GM12873 (cell line): ENCODE measurements at regions not wholly inside any gene's neighbourhood (a gene's known extent, or its start where the extent isn't known, plus 50 kb on each side); places are given as distances from the start of the nearest gene placed in this dataset.

ENCODE experiments used
- TF ChIP-seq, protein P1 (sequence below): IDR thresholded peaks from 2 replicates; pipeline ENCODE4 v1.5.1; 2012; ENCODE audit warnings: low read depth, mild to moderate bottlenecking, moderate library complexity, low read length, control low read depth; ENCODE audit not compliant: insufficient read depth; ENCODE audit errors: missing control alignments

DNA sequence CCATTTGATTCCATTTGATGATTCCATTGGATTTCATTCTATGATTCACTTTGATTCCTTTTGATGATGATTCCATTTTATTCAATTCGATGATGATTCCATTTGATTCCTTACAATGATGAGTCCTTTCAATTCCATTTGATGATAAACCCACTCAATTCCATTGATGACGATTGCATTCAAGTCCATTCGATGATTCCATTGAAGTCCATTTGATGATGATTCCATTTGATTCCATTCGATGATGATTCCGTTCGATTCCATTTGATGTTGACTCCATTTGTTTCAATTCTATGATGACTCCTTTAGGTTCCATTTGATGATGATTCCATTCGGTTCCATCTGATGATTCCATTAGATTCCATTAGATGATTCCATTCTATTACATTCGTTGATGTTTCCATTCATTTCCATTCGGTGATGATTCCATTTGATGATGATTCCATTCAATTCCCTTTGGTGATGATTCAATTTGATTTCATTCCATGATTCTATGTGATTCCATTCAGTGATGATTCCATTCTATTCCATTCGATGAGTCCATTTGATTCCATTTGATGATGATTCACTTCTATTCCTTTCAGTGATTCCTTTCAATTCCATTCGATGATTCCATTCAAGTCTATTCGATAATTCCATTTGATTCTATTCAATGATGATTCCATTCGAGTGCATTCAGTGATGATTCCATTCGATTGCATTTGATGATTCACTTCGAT is 1106.0 kb downstream of the RPIA start:
- TF ChIP-seq, protein P1, sequence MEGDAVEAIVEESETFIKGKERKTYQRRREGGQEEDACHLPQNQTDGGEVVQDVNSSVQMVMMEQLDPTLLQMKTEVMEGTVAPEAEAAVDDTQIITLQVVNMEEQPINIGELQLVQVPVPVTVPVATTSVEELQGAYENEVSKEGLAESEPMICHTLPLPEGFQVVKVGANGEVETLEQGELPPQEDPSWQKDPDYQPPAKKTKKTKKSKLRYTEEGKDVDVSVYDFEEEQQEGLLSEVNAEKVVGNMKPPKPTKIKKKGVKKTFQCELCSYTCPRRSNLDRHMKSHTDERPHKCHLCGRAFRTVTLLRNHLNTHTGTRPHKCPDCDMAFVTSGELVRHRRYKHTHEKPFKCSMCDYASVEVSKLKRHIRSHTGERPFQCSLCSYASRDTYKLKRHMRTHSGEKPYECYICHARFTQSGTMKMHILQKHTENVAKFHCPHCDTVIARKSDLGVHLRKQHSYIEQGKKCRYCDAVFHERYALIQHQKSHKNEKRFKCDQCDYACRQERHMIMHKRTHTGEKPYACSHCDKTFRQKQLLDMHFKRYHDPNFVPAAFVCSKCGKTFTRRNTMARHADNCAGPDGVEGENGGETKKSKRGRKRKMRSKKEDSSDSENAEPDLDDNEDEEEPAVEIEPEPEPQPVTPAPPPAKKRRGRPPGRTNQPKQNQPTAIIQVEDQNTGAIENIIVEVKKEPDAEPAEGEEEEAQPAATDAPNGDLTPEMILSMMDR, result no peak

DNA sequence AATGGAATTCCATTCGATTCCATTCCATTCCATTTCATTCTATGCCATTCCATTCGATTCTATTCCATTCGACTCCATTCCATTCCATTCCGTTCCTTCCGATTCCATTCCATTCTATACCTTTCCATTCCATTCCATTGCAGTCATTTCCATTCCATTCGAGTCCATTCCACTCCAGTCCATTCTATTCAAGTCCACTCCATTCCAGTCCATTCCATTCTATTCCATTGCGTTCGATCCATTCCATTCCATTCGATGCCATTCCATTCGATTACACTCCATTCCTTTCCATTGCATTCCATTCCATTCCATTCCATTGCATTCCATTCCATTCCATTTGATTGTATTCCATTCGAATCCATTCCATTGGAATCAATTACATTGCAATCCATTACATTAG is 1119.8 kb downstream of the RPIA start:
- TF ChIP-seq, protein P1, result no peak

DNA sequence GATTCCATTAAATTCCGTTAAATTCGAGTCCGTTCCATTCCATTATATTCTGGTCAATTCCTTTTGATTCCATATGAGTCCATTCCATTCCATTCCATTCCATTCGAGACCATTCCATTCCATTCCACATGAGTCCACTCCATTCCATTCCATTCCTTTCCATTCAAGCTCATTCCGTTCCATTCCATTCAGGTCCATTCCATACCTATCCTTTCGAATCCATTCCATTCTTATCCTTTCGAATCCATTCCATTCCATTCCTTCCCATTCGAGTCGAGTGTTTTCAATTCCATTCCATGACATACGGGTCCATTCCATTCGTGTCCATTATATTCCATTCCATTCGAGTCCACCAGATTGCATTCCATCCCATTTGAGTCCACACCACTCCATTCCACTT is 1127.4 kb downstream of the RPIA start:
- TF ChIP-seq, protein P1, result no peak

DNA sequence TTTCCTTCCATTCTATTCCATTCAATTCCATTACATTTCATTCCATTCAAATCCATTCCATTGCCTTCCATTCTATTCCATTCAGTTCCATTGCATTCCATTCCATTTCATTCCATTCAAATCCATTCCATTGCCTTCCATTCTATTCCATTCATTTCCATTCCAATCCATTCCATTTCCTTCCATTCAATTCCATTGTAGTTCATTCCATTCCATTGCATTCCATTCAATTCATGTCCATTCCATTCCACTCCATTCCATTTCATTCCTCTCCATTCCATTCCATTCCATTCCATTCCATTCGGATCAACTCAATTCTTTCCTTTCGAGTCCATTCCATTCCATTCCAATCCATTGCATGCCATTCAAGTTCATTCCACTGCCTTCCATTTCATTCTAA is 1128.3 kb downstream of the RPIA start:
- TF ChIP-seq, protein P1, result no peak

DNA sequence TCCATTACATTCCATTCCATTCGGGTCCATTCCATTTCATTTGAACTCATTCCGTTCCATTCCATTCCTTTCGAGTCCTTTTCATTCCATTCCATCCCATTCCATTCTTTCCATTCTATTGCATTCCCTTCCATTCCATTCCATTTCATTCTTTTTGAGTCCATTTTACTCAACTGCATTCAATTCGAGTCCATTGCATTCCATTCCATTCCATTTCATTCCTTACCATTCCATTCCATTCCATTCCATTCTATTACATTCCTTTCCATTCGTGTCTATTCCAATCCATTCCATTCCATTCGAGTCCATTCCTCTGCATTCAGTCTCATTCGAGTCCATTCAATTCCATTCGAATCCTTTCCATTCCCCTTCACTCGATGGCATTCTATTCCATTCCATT is 1128.8 kb downstream of the RPIA start:
- TF ChIP-seq, protein P1, result no peak

DNA sequence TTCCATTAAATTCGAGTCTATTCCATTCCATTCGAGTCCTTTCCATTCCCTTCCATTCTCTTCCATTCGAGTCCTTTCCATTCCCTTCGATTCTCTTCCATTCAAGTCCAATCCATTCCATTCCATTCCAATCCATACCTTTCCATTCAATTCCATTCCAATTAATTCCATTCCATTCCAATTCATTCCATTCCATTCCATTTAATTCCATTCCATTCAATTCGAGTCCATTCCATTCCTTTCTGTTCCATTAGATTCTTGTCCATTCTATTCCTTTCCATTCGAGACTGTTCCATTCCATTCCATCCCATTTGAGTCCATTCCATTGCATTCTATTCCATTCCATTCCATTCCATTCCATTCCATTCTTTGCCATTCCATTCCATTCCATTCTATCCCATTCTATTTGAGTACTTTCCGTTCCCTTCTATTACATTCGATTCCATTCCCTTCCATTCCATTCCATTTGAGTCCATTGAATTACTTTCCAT is 1130.0 kb downstream of the RPIA start:
- TF ChIP-seq, protein P1, result no peak

DNA sequence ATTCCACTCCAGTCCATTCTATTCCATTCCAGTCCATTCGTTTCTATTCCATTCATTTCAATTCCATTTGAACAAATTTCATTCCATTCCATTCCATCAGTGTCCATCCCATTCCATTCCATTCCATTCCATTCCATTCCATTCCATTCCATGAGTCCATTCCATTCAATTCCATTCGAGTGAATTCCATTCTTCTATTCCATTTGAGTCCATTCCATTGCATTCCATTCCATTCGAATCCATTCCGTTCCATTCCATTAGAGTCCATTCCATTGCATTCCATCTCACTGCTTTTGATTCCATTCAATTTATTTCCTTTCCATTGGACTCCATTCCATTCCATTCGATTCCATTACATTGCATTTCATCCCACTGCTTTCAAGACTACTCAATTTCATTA is 1132.1 kb downstream of the RPIA start:
- TF ChIP-seq, protein P1, result no peak
